GM12872 (cell line): ENCODE measurements at regions not wholly inside any gene's neighbourhood (a gene's known extent, or its start where the extent isn't known, plus 50 kb on each side); places are given as distances from the start of the nearest gene placed in this dataset.

Source experiments
- TF ChIP-seq, protein P1 (sequence below): IDR thresholded peaks from 3 replicates; pipeline ENCODE4 v1.5.1; 2011; ENCODE audit warnings: low read depth, mild to moderate bottlenecking, low read length, moderate library complexity; ENCODE audit not compliant: insufficient read depth

DNA sequence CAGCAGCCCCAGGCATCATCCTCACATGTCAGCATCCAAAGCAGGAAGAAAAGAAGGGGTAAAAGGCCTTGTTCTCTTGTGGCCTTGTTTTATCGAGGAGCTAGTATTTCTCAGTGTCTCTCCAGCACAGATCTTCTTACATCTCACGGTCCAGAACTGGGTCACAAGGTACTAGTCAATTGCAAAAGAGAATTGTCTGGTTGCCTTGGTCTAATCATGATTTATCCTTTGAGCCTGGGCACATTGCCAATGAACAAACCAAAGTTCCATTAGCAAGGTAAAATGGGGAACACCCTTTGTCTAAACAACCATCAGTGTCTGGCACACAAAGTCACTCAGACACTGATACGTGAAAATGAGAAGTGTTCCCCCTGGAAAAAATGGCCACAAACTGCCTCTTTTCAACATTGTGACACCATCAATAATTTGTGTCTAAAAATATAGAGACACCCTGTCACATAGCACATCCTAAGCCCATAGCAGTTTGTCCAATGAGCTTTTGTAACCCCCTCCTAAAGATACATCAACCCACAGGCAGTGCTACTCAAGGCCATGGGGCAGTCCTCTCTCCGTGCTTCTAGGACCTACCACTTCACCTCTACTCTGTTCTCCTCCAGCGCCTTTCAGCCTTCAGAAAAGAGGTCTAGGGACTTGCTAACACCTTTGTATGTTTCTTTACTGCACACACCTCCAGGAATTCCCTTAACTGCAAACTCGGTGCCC is 534.4 kb downstream of the MID1IP1 start:
- TF ChIP-seq, protein P1, sequence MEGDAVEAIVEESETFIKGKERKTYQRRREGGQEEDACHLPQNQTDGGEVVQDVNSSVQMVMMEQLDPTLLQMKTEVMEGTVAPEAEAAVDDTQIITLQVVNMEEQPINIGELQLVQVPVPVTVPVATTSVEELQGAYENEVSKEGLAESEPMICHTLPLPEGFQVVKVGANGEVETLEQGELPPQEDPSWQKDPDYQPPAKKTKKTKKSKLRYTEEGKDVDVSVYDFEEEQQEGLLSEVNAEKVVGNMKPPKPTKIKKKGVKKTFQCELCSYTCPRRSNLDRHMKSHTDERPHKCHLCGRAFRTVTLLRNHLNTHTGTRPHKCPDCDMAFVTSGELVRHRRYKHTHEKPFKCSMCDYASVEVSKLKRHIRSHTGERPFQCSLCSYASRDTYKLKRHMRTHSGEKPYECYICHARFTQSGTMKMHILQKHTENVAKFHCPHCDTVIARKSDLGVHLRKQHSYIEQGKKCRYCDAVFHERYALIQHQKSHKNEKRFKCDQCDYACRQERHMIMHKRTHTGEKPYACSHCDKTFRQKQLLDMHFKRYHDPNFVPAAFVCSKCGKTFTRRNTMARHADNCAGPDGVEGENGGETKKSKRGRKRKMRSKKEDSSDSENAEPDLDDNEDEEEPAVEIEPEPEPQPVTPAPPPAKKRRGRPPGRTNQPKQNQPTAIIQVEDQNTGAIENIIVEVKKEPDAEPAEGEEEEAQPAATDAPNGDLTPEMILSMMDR = no peak

DNA sequence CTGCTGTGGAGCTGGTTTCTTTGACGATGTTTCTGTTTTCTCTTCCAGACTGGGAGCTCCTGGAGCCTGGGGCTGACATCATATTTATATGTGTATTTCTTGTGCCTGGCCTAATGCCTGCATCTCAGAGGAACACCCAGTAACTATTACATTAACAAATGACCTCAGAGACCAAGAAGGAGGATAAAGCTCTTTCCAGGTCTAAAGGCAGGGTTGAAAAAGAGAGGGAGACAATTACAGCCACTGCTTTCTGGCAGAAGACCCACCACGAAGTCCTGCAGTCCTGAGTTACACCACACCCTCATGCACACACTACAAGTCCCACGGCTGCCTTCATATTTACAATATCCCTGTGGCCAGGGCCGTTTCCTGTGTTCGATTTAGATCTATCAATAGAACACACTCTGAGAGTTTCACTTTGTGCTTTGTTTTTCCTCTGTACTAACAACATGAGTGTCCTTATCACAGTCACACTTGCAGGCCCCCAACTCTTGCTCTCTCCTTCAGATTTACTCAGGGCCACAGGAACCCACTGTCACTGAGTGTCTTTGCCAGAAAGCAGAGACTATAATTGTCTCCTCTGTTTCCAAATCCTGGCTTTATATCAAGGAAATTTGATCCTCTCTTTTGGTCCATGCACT is 535.5 kb downstream of the MID1IP1 start:
- TF ChIP-seq, protein P1 = no peak

DNA sequence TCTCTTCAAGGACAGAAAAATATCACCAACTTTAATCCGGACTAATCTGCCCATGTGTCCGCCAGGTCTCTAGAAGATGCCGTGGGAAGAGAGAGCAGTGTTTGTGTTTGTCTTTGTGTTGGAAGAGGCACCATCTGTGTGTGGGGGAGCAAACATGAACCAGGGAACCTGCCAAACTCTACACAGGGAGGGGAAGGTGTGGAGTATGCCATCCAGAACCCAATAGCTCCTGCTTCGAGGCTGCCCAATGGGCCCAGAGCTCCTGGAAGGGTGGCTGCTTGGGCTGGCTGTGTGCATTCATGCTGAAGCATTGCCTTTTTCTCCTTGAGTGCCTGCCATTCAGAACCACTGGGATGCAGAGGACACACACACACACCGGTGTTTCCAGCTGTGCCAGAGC is 536.2 kb downstream of the MID1IP1 start:
- TF ChIP-seq, protein P1 = no peak

DNA sequence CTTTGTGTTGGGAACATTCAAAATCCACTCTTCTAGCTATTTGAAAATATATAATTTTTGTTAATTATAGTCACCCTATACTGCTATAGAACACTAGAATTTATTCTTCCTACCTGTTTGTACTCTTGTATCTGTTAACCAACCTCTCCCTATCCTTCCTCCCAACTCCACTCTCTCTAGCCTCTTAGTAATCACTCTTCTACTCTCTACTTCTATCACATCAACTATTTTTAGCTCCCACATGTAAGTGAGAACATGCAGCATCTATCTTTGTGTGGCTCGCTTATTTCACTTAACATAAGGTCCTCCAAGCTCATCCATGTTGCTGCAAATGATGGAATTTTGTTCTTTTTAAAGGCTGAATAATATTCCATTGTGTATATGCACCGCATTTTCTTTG is 537.3 kb downstream of the MID1IP1 start:
- TF ChIP-seq, protein P1 = no peak

DNA sequence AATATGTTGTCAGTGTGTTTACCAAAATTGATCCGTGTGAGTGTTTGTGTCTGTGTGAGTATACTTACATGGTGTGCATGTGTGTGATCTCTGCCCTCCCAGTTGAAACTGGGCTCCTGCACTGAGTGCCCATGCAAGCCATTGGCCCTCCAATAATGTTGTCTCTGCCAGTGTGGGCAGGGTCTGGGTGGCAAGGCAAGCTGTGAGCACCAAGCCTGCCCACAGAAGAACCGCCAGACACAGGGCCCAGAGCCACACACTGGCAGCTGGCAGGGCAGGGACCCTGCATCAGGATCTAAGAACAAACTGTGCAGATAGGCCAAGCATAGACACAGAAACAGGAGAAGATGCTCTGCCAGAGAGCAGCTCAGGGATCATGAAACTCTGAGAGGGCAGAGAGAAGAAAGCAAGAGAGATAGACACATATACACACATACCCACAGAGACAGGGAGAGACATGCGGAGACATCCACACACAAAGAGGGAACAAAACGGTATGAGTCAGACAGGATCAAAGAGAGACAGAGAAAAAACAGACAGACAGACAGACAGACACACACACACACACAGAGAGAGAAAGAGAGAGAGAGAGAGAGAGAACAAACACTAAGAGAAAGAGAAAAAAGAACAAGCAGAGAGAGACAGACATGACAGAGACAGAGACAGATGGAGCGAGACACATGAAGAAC is 555.0 kb downstream of the MID1IP1 start:
- TF ChIP-seq, protein P1 = no peak

DNA sequence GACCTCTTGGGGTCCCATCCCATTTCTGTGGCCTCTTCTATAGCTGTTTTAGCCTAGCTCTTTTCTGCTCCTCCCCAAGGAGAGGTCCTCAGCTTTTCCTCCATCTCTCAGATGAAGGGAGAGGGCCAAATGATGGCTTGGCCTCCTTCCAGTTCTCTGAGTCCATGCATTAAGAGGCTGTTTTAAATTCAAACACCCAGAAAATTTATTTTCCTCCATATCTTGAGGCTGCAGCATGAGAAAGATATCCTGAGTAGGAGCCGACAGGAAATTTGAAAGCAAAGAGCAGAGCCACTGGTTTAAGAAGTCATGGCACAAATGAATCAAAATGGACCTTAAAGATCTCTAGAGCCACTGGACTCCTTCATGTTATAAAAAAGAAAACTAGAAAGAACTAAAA is 558.8 kb downstream of the MID1IP1 start:
- TF ChIP-seq, protein P1 = no peak

DNA sequence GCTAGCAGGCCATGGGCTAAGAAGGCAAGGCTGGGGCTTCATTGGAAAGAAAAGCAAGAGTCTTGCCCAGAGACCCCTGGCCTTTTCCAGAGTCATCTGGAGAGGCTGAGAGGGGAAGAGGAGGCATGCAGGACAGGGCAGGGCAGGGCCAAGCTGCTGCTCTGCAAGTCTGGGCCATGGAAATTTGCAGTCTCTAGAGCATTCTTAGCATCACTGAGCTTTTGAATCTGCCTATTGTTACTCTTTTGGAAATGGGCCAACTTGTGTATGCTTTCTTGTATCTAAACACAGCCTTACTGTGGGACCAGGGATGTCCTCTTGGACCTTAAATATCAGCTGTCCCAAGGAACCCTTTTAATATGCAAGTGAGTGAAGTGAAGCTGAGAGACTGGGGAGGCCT is 560.5 kb downstream of the MID1IP1 start:
- TF ChIP-seq, protein P1 = no peak
